ENCODE measurements at regions not wholly inside any gene's neighbourhood (a gene's known extent, or its start where the extent isn't known, plus 50 kb on each side); places are given as distances from the start of the nearest gene placed in this dataset.

DNA sequence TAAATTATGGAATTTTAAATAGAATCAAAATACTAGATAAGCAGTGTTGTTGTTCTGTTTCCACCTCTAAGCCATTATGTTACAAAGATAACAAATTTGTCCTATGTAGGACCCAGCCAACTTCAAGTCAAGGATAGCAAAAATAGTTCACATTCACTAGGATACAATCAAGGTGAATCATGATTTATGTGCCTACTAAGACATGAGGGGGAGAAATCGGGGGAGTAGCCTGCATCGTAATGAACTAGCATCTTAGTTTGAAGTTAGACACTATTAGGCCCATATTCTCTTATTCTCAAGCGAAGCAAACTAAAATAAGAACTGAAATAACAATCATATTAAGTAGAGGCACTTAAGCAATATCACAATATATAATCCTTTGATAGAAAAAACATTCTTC lies 779.4 kb upstream of the PCDH9 start:
- POLR2A ChIA-PET: no interaction called here
- peaks cover 9% of the 10 kb centered on the region for H3K9me3 Mint-ChIP-seq
- CTCF ChIA-PET: no interaction called here
- H3K27ac Mint-ChIP-seq: no peak overlapping the region
- H3K4me1 Mint-ChIP-seq (ENCODE audit: low read depth): no peaks in the 10 kb centered on the region
- intact Hi-C loops (cut with micrococcal nuclease): no loop called here
- H3K36me3 Mint-ChIP-seq (ENCODE audit: low read depth): no peaks in the 10 kb centered on the region
- DNase-seq (no peak), ATAC-seq (no peak)
- no peaks in the 10 kb centered on the region for H3K27me3 Mint-ChIP-seq
- TF ChIP-seq, protein P1, sequence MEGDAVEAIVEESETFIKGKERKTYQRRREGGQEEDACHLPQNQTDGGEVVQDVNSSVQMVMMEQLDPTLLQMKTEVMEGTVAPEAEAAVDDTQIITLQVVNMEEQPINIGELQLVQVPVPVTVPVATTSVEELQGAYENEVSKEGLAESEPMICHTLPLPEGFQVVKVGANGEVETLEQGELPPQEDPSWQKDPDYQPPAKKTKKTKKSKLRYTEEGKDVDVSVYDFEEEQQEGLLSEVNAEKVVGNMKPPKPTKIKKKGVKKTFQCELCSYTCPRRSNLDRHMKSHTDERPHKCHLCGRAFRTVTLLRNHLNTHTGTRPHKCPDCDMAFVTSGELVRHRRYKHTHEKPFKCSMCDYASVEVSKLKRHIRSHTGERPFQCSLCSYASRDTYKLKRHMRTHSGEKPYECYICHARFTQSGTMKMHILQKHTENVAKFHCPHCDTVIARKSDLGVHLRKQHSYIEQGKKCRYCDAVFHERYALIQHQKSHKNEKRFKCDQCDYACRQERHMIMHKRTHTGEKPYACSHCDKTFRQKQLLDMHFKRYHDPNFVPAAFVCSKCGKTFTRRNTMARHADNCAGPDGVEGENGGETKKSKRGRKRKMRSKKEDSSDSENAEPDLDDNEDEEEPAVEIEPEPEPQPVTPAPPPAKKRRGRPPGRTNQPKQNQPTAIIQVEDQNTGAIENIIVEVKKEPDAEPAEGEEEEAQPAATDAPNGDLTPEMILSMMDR (IDR thresholded peaks at IDR 0.05): no peak
- no peak overlapping the region for H3K4me3 Mint-ChIP-seq

DNA sequence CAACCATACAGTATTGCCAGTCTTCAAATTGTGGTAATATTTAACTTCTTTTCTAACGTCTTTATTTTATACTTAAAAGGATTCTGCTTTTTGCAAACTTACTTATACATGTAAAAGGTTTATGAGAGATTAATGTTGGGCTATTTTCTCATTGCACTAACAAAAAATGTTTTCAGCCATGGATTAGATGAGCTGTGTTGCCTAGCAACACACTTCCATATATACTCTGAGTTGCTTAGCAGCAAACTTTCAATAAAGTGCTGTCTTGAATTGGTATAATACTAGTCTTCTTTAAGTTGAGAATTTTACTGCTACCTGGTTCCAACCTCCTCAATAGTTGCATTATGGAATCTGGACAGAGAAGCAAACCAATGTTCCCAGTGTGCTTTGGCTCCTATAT lies 777.4 kb upstream of the PCDH9 start:
- no peaks in the 10 kb centered on the region for H3K4me1 Mint-ChIP-seq (ENCODE audit: low read depth)

DNA sequence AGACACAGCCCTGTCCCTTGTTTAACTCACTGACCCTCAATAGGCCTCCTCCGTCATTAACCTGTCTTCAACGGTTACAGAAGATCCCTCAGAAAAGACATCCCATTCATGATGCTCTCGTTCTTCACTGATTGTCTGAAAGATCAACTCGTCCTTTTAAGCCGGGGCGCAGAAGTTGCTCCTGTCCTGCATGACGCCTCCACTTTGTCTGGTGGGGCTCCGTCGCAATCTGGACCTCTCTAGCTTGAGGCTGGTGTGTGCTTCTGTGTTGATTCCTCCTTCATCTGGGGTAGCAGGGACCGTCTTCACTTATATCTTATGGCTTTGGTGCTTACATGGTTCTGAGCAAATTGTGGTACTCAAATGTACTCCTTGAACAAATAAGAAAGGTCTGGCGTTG lies 766.0 kb upstream of the PCDH9 start:
- peaks cover 14% of the 10 kb centered on the region for H3K9me3 Mint-ChIP-seq
- no peaks in the 10 kb centered on the region for H3K27me3 Mint-ChIP-seq
- DNase-seq (no peak), ATAC-seq (no peak)
- intact Hi-C loops (cut with micrococcal nuclease): no loop called here
- no peak overlapping the region for H3K4me3 Mint-ChIP-seq
- no peaks in the 10 kb centered on the region for H3K36me3 Mint-ChIP-seq (ENCODE audit: low read depth)
- ChIA-PET POLR2A (no interaction called here), CTCF (no interaction called here)
- no peak overlapping the region for H3K27ac Mint-ChIP-seq
- H3K4me1 Mint-ChIP-seq (ENCODE audit: low read depth): no peaks in the 10 kb centered on the region
- TF ChIP-seq, protein P1 (IDR thresholded peaks at IDR 0.05): no peak

More for the DNA sequence above, 777.4 kb upstream of the PCDH9 start:
- peaks cover 12% of the 10 kb centered on the region for H3K9me3 Mint-ChIP-seq
- intact Hi-C loops (cut with micrococcal nuclease): no loop called here
- ChIA-PET POLR2A (no interaction called here), CTCF (no interaction called here)
- H3K27ac Mint-ChIP-seq: no peak overlapping the region
- no peak for ATAC-seq
- no peaks in the 10 kb centered on the region for H3K27me3 Mint-ChIP-seq
- DNase-seq: no peak
- H3K4me3 Mint-ChIP-seq: no peak overlapping the region
- TF ChIP-seq, protein P1 (IDR thresholded peaks at IDR 0.05): no peak
- H3K36me3 Mint-ChIP-seq (ENCODE audit: low read depth): no peaks in the 10 kb centered on the region

DNA sequence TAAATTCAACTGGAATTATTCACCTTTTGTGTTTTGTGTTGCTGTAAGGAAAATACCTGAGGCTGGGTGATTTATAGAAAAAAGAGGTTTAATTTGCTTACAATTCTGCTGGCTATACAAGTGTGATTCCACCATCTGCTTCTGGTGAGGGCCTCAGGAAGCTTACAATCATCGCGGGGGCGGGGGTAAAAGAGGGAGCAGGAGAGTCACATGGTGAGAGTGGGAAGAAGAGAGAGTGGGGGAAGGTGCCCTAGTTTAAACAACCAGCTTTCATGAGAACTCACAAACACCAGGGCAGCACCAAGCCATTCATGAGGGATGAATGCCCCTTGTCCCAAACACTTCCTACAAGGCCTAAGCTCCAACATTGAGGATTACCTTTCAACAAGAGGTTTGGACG lies 760.7 kb upstream of the PCDH9 start:
- Mint-ChIP-seq H3K9me3 (peaks cover 7% of the 10 kb centered on the region), H3K27ac (no peak overlapping the region), H3K27me3 (no peaks in the 10 kb centered on the region), H3K4me1 (ENCODE audit: low read depth) (no peaks in the 10 kb centered on the region), H3K4me3 (no peak overlapping the region), H3K36me3 (ENCODE audit: low read depth) (no peaks in the 10 kb centered on the region)
- ChIA-PET POLR2A (no interaction called here), CTCF (no interaction called here)
- TF ChIP-seq, protein P1 (IDR thresholded peaks at IDR 0.05): no peak
- intact Hi-C loops (cut with micrococcal nuclease): no loop called here
- ATAC-seq: no peak
- DNase-seq: no peak

DNA sequence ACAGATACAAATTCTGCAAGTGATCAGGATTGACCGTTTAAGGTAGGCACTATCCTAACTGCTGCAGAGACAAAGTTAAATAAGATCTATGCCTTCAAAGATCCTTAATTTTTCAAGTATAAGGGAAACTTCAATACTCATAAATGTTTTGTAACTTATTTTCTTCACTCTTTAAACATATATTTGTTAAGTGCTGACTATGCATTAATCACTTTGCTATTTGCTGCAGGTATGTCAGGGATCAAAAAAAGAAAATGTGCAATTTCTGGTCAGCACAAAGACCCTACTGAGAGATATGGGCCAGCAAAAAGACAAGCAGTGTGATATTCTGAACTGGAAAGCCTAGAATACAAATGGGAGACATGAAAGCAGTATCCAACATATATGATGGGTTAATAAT lies 756.1 kb upstream of the PCDH9 start:
- H3K4me3 Mint-ChIP-seq: no peak overlapping the region
- intact Hi-C loops (cut with micrococcal nuclease): no loop called here
- H3K4me1 Mint-ChIP-seq (ENCODE audit: low read depth): no peaks in the 10 kb centered on the region
- ChIA-PET CTCF (no interaction called here), POLR2A (no interaction called here)
- TF ChIP-seq, protein P1 (IDR thresholded peaks at IDR 0.05): no peak
- H3K27ac Mint-ChIP-seq: no peak overlapping the region
- H3K36me3 Mint-ChIP-seq (ENCODE audit: low read depth): no peaks in the 10 kb centered on the region
- no peaks in the 10 kb centered on the region for H3K27me3 Mint-ChIP-seq
- no peak for ATAC-seq
- DNase-seq: no peak
- peaks cover 10% of the 10 kb centered on the region for H3K9me3 Mint-ChIP-seq

Data from activated CD8-positive, alpha-beta T cell treated with anti-CD3 and anti-CD28 coated beads for 36 hours (primary cell).